GM19035 (cell line): ENCODE measurements at regions not wholly inside any gene's neighbourhood (a gene's known extent, or its start where the extent isn't known, plus 50 kb on each side); places are given as distances from the start of the nearest gene placed in this dataset.

Experiments used
- ATAC-seq: cut with Tn5 transposase; IDR thresholded peaks from one replicate; pipeline ENCODE4 v1.9.1; 2021; ENCODE audit not compliant: unreplicated experiment

DNA sequence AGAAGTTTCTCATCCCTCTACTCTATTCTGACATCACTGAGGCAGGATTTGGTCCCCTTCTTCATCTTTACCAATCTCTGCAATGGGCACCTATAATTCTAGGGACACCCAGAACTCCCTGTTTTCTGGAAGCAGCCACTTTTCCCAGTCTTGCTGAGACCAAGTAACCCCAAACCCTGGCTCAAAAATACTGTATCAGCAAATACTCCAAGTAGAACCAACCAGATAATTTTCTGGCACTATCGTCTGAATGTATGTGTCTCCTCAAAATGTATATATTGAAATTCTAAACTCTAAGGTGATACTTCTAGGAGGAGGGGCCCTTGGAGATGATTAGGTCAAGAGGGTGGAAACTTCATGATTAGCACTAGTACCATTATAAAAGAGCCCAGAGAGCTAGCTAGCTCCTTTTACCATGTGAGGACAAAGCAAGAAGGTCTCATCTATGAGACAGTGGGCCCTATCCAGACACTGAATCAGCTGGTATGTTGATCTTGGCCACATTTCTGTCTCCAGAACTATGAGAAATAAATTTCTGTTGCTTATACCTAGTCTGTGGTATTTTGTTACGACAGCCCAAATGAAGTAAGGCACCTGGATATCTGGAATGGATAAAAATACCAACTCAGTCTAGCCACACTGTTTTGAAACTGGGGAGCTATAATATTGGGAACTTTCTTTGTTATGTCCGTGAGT is 464.4 kb downstream of the CDH11 start:
- no peak for ATAC-seq

DNA sequence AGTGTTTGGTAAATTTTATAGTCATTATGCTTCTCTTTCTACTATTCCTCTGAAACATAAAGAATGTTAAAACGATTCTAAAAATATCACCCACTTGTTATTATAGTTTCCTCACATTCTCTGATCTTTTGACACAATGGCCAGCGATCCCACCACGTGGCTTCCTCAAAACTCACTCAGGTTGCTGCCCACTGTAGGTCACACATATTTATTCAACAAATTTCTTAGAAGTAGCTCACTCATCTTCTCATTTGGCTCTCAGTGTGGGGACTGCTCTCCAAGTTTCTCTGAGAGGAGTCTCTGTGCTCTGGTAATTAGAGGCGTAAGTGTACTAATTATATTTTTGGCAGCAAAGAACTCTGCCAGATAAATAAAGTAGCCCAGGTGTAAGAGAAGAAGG is 465.4 kb downstream of the CDH11 start:
- no peak for ATAC-seq

DNA sequence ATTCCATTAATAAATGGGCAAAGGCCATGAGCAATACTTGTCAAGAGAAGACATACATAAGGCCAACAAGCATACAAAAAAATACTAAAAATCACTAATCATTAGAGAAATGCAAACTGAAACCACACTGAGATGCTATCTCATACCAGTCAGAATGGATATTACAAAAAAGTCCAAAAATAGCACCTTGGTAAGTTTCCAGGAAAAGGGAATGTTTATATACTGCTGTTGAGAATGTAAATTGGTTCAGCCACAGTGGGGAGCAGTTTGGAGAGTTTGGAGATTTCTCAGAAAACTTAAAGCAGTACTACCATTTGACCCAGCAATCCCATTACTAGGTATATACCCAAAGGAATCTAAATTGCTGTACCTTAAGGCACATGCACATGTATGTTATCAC is 467.7 kb downstream of the CDH11 start:
- ATAC-seq: no peak

DNA sequence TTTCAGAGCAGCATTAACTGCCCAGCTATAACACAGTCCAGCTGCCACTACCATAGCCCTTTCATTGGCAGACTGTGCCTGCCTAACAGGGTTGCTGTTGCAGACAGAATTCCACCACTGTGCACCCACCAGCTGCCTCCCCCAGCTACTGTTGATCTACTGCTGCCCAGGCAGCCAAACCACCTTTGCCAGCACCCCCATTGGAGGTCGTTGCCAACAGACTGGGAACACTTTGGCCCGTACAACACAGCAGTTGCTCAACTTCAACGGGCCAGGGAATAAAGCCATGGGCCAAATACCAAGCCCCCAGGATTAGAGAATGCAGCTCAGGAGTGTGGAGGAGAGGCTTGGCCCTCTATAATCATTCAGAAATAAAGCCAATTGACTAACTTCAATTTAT is 473.6 kb downstream of the CDH11 start:
- no peak for ATAC-seq

DNA sequence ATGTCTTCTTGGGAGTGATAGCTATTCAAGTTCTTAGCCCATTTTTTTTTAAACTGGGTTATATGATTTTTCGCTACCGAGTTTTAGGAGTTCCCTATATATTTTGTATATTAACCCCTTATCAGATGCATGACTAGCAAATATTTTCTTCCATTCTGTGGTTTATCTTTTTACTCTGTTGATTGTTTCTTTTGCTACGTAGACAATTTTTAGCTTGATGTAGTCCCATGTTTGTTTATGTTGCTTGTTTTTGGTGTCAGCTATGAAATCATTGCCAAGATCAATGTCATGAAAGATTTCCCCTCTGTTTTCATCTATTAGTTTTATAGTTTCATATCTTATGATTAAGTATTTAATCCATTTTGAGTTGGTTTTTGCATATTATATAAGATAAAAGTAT is 480.5 kb downstream of the CDH11 start:
- no peak for ATAC-seq

DNA sequence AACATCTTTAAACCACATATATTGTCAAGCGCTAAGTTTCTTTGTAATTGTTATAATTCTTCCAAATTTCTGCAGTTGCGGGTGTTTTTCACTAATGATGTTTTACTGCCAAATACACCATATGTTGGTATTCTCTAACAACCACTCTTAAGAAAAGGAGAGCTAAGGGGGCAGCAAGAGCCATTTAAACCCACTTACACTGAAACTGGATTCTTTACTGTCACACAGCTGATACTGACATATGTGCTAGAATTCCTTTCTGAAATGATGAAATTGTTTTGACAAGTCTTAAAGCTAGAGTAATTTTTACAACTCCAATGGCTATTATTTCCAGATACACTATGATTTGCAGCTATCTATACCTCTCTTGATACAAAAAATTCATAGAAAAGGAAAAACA is 483.1 kb downstream of the CDH11 start:
- no peak for ATAC-seq

DNA sequence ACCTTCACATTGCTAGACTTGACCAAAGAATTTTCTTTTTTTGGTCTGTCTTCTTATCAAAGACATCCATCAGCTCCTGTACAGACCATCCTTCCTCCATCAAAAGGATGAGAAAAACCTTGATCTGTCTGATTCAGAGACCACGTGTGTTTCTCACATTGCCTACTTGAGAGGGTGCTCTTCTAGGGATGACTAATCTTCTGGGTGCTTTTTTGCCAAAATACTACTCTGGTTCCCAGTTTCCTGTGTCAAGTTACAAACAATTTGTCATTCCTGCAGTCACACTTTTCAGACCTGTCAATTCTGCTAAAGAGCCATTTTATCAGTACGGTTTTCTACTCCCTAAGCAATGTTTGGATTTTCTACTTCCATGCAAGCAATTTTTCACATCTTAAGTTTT is 492.2 kb downstream of the CDH11 start:
- no peak for ATAC-seq

DNA sequence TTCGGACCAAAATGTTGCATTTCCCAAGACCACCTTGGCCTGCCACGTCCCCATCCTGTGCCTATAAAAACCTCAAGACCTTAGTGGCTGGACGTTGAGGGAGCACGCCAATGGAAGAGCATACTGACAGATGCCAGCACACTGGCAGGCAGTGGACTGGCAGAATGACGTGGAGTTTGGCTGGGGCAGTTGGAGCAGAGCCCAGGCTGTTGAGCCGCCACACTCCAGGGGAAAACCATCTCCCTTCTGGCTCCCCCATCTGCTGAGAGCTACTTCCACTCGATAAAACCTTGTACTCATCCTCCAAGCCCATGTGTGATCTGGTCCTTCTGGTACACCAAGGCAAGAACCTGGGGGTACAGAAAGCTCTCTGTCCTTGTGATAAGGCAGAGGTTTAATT is 494.1 kb downstream of the CDH11 start:
- no peak for ATAC-seq

DNA sequence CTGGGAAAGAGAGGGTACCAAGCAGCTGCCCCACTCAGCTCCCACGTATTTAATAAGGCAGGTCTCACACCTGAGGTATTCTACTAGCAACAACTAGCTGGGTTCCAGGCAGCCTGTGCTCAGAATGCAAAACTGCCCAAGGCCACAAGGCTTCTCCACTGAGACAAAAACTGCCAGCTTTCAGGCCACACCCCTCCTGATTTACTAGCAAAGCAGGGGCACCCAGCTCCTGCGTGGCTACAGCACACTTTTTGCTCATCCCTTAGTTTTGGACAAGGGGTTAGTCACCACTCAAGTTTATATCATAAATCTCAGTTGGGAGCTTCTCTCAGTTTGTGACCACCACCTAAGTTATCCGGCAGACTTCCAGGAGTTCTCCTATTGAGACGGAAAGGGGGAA is 494.6 kb downstream of the CDH11 start:
- ATAC-seq: no peak

DNA sequence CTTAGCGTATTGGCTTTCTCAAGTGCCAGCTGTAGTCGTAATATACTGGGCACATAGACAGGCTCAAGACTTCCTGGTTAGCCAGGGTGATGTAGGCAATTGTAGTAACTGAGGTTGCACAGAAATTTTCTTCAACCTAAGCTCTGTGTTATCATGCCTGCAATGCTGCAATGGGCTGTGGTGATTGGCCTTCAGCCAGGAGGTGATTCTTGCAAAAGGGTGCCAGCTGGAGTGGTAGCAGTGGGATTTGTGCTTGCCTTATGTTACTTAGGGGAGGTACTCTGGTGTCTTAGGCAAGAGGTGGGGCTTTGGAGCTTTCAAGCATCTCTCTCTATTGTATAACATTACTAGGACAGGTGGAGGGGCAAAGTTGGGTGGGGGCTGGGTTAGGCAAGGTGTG is 495.1 kb downstream of the CDH11 start:
- no peak for ATAC-seq

DNA sequence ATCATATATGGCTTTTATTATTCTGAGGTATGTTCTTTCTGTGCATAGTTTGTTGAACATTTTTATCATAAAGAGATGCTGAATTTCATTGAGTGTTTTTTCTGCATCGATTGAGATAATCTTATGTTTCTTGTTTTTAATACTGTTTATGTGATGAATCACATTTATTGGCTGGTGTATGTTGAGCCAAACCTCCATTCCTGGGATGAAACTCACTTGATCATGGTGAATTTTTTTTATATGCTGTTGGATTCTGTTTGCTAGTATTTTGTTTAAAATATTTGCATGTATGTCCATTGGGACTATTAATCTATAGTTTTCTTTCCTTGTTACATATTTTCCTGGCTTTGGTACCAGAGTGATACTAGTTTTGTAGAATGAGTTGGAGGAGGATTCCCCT is 500.2 kb downstream of the CDH11 start:
- no peak for ATAC-seq

DNA sequence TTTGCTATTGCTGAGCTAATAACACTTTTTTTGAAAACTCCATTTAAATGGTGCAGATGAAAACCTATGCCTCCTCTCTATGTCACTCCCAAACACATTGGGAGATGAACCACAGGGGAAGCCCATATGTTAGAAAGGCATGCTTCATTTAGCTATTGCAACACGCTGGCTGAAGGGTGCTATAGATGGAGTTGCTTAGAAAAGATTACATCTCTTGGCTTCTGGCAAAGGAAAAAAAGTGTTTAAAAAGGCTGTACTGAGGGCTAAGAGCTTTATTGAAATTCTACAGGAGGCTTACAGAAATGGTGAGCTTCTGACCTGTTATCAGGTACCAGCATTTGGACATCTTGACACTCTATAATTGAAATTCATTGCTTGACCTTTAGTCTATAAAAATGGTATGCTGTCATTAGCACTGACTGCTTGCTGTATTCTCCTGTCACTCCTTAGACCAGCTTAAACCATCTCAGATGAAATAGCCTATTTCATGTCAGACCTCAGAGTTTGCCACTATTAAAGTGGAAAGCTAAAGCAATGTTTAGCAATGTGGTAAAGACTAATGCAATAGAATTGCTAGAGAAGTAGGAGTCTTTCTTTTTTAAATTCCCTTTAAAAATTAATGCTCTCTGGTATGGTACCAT is 503.9 kb downstream of the CDH11 start:
- no peak for ATAC-seq

DNA sequence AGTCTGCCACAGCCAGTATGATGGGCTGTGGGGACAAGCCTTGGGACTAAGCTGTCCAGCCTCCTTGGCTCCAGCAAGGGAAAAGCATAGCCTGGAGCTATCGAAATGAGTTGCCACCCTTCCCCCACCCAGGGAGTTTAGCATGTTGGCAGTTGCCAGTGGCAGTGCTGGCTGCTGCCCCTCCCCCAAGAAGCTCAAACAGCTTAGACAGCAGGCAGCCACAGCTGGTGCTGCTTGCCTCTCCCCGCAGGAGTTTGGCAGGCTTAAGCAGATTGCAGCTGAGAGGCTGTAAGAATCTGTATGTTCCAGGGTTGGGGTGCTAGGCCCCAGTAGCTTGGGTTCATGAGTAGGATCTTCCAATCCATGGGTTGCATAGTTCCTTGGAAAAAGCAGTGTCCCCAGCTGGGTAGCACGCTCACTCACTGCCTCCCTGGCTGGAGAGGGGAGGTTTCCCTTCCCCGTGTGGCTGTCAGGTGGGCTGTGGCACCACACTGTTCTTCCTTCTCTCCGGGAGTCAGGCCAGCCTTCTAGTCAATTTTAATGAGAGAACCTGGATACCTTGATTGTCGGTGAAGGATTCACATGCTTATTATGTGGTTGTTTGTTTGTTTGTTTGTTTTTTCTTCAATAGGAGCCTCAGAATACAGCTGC is 506.1 kb downstream of the CDH11 start:
- no peak for ATAC-seq

DNA sequence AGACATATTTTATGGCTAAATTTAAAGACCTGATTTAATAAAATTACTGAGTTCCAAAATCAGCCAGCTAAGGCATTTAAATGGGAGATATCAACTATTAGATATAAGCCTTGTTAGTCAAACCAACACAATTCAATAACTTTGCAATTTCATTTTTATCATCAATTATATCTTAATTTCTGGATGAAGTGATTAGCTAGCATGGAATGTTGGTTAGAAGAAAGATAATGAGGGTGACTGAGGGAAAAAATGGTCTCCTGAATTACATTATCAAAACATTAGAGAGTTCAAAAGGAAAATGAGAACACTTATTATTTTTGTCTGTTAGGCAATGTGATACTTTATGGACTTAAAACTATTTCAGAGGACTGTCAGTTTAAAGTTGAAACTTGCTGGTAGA is 525.7 kb downstream of the CDH11 start:
- no peak for ATAC-seq

DNA sequence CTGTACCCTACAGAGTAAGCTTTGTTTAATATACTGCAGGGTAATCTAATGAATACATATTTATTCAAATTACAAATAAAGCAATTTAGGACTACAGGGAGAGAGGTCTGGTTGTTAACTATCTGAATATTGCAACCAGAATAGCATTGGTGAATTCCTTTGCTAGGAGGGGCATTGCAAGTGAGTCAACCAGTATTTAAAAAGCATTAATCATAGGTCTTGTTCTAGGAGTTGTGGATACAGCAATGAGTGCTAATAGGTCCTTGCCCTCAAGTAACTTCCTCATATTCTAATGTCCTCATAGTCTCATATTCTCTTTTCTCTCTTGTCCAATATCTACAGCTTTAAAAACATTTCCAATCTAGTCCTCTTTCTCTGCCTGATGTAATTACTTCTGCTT is 531.4 kb downstream of the CDH11 start:
- ATAC-seq: no peak

DNA sequence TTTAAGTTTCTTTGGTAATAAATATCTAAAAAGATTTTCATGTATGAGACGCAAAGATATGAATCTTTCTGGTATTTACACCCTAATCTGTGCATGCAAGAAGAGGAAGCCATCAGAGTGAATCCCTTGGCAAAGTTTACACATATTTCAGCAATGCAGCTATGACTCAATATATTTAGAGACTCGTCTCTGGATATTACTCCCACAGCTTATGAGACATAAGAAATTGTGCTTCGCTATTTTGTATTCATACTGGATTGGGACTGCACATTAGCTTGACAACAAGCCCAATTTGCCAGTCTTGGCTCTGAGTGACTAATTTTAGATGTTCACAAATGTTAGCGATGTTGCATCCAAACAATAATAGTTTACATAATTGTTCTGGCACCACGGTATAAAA is 532.0 kb downstream of the CDH11 start:
- ATAC-seq: no peak

DNA sequence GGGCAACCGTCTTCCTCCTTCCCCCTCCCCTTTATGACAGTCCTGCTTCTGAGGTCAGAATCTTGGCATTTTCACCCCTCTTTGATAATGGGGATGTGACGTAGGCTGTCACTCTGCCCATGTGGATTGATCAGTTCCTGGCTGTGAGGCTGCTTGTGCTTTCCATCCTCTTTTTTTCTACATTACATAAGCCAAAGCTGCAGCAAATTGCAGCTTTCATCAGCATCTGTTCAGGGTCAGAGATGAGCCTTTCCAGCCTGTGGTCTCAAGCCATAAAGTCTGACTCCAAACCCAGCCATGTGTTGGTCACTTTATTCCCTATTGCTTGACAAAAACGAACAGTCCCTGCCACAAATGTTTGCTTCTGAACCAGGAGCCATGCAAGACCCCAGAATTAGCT is 535.1 kb downstream of the CDH11 start:
- ATAC-seq: no peak

DNA sequence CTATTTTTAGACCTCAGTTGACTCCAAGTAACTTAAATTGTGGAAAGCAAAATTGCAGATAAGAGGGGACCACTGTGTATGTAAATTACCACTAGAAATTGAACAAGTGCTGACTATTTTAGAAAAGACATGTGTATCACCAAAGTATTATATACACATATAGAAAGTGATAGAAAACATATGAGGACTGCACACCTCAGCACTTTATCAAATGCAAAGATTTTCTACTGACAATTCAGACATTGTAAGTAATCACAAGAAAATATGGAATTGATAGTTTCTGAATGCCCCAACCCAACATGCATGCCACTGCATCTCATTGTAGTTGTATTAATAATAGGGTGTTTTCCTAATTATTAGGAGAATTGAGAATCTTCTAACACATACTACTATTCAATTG is 536.5 kb downstream of the CDH11 start:
- ATAC-seq: no peak

DNA sequence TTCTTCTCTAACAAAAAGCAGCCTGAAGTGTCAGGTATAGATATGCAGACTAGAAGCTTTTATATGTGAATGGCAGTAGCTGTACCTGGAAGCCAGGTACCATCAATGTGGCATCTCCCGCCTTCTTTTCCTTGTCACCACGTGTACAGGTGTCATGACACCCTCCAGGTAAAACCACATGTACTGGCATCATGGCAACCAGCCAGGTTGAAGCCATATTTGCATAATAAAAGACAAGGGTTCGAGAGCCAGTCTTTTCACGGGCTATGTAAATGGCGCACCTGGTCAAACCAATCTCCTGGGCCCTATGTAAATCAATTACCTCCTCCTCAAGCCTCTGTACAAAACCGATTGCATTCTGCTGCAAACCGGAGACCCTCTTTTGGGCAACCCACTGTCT is 541.3 kb downstream of the CDH11 start:
- ATAC-seq: no peak

DNA sequence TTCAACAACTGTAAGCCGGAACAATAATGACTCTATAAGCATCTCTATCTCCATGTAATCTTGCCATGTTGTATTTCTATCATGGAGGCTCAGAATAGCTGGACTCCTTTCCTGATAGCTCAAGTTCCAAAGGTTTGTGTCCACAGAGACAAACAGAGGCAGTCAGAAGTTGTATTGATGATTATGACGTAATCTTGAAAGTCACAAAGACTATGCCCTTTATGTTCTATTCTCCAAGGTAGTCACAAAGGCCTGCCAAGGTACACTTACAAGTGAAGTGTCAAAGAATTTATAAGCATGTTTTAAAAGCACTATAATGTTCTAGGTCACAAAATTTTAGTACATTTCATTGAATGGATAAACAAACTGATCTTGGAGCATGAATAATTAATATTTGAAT is 542.2 kb downstream of the CDH11 start:
- ATAC-seq: no peak

DNA sequence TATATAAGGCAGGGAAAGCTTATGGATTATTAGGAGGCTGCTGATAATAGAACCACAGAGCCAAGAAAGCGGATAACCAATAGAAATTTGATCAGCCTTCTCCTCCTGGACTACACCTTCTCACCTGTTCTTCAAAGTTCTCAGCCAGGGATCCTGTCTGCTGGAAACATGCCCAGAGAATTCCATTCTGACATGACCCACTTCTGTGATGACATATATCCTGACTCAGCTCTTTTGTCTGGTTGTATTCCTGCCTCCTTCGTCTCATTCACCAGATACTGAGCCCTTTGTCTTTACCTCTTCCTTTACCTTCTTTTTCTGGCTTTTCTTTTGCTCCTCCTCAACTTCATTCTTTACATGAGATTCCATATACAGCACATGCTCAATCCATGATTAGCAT is 576.1 kb downstream of the CDH11 start:
- ATAC-seq: no peak

DNA sequence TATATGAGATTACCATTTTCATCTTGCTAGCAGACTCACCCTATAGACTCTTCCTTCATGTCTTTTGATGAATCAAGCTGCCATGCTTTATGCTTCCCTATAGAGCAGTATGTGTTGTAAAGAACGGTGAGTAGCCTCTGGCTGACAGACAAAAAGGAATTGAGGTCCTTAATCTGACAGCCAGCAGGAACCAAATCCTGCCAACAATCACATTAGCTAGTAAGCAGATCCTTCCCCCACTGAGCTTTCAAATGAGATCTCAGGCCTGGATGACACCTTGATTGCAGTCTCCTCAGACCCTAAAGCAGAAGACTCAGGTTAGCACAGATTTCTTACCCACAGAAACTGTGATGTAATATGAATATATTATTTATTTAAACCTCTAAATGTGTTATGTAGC is 577.0 kb downstream of the CDH11 start:
- no peak for ATAC-seq

DNA sequence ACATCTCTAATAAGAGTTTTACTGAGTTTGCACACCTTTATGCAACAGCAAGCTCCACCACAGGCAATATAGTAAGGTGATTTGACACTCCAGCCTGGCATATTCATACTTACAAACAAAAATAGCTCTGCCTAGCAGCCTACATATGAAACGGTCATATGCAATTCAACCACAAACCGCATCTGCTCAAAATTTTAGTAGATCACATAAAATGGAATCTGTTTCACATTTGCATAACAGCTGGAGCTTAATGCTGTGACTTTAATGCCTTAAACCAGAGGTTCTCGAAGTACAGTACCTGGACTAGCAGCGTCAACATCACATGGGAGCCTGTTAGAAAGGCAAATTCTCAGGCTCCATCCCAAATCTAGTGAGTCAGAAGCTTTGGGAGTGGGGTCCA is 578.4 kb downstream of the CDH11 start:
- ATAC-seq: no peak
